Middle frontal gyrus (tissue), 1 donor: ENCODE measurements at regions not wholly inside any gene's neighbourhood (a gene's known extent, or its start where the extent isn't known, plus 50 kb on each side); places are given as distances from the start of the nearest gene placed in this dataset.
"Not testable (repeated sequence)": the region's sequence is repeated elsewhere in the genome, so short reads cannot be mapped to it uniquely, and the experiment has no call there.

Source experiments
- DNase-seq: peaks from one replicate; pipeline ENCODE4 v3.0.0-alpha.2; 2015; ENCODE audit warnings: low spot score; ENCODE audit errors: extremely low spot score

- no peak for DNase-seq
Measured at GRCh38 chr4:158958489-158959270, 144.2 kb upstream of the RAPGEF2 start.

DNA sequence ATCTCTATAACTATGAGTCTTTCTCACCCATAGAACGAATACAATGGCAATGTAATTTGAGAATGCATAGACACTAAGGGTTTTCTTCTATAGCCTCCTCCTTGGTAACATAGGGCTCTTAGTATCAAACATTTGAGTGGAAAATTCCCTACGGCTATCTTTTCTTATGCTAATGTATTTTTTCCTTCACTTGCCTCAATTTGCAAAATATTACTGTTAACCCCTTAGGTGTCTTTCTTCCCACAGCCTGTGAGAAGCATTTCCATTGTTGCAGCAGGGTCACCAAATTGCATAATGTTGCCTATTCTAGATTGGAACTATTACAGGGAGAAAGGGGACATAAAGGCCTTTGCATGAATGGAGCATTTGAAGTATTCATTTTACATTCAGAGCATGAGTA, 140.5 kb upstream of the RAPGEF2 start:
- no peak for DNase-seq

DNA sequence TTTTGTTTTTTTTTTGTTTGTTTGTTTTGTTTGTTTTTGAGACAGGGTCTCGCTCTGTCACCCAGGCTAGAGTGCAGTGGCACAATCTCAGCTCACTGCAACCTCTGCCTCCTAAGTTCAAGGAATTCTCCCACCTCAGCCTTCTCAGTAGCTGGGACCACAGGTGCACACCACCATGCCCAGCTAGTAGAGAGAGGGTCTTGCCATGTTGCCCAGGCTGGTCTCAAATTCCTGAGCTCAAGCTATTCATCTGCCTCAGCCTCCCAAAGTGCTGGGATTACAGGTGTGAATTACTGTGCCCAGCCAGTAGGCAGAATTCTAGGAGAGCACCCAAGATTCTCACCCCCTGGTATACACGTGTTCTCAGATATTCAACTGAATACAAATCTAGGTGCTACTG, 139.6 kb upstream of the RAPGEF2 start:
- DNase-seq = not testable (repeated sequence)

DNA sequence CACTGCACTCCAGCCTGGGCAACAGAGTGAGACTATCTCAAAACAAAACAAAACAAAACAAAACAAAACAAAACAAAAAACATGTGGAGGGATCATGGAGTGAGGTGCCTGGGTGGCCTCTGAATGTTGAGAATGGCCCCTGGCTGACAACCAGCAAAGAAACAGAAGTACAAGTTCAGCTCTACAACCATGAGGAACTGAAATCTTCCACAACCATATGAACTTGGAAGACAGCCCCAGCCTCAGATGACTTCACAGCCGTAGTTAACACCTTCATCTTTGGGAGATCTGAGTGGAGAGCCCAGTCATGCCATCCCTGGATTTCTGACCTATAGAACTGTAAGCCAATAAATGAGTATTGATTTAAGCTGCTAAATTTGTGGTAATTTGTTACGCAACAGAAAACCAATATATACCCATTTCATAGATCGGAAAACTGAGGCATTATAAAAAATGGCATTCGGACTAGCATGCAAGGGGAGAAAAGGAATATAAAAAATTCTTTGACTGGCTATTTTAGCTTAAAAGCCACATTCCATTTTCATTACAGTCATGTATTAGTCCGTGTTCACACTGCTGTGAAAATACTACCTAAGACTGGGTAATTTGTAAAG, 138.7 kb upstream of the RAPGEF2 start:
- DNase-seq = no peak

- no peak for DNase-seq
Measured at GRCh38 chr4:158964728-158965124, 138.2 kb upstream of the RAPGEF2 start.

DNA sequence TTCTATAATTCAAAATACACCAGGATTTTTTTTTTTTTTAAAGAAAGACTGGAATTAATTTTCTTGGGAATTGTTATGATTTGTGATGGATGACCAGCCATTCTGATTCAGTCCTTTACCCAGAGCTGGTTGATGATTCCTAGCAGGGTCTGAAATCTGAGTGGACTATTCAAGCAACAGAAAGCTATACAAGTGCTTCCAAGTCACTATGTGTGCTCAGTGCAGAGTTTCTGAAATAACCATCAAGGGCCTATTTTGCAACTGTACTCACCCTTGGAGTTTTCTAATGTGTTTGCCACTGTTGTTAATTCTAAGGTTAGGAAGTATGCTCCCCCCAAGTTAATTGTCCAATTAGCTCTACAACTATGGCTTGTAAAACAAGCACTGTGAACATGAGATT, 137.7 kb upstream of the RAPGEF2 start:
- DNase-seq = no peak

- DNase-seq = no peak
Measured at GRCh38 chr4:158966091-158966490, 136.8 kb upstream of the RAPGEF2 start.

DNA sequence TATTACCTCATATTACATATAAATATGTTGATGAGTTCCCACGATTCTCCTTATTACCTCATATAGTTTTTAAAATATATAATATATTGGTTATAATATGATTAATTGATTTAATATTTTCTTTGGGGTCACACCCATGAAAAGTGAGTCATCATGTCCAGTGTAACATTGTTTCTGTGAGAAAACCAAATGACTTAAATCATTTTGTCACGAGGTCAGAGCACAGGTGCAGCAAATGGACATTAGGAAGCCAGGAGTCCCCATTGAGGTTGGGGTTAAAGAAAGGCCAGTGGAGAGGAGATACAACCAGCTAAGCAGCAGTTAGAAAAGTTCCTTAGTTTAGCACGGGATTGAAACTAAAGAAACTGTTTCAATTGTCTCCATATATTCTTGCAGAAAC, 133.9 kb upstream of the RAPGEF2 start:
- DNase-seq = no peak

DNA sequence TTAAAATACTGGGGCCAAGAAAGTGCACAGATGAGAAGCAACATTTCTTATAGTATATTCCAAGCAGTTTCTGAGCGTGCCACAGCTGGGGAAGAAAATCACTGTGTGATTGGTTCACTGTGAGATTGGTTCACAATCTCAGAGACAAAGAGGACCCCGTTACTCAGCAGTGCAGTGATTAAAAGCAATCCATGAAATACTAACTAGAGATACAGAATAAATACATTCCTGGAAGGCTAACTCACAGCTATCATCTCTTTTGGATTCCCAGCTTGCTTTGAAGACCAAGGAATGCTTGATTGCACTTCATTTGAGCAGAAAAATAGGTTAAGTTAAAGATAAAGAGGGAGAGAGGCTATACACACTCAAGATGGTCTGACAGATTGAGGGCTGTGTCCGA, 132.1 kb upstream of the RAPGEF2 start:
- no peak for DNase-seq

GRCh38 chr4:158974438-158974837, 128.4 kb upstream of the RAPGEF2 start:
- not testable (repeated sequence) for DNase-seq

- not testable (repeated sequence) for DNase-seq
Measured at GRCh38 chr4:158980711-158981110, 122.2 kb upstream of the RAPGEF2 start.

GRCh38 chr4:158991534-158992155, 111.2 kb upstream of the RAPGEF2 start:
- DNase-seq = no peak

DNA sequence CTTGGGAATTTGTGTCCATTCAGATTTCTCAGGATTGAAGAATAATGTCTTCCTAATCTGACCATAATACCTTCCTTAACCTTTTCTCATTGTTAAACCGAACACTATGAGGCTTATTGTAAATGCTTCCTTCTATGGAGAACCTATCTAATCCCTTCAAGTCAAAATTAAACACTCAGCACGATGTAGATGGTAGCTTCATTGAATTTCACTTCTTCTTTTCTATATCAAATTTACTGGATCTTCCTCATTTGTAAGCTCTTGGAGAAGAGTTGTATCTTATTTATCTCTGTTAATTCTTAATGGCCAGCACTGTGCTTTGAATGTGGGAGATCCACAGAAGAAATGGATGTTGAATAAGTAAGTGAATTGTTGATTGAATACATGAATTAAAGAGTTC, 109.0 kb upstream of the RAPGEF2 start:
- DNase-seq = no peak

- no peak for DNase-seq
Measured at GRCh38 chr4:158995040-158995439, 107.8 kb upstream of the RAPGEF2 start.

GRCh38 chr4:158995965-158996364, 106.9 kb upstream of the RAPGEF2 start:
- DNase-seq = no peak

GRCh38 chr4:158996669-158997074, 106.2 kb upstream of the RAPGEF2 start:
- DNase-seq = no peak

GRCh38 chr4:158997660-158998349, 105.1 kb upstream of the RAPGEF2 start:
- no peak for DNase-seq

- no peak for DNase-seq
Measured at GRCh38 chr4:158998624-158999023, 104.3 kb upstream of the RAPGEF2 start.

GRCh38 chr4:158999166-158999682, 103.7 kb upstream of the RAPGEF2 start:
- no peak for DNase-seq

DNA sequence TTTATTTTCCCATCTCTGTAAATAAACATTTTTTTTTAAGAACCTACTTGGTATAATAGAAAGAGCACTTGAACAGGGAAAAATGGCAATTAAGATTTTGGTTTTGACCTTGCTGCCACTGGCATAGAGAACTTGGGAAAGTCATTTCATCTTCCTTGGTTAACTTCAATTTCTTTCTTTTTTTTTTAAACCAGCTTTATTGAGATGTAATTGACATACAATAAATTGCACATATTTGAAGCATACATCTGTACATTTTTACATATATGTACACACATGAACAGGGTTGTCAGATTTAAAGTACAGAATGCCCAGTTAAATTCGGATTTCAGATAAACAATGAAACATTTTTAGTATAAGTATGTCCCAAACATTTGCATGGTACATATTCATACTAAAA, 103.0 kb upstream of the RAPGEF2 start:
- DNase-seq = no peak

DNA sequence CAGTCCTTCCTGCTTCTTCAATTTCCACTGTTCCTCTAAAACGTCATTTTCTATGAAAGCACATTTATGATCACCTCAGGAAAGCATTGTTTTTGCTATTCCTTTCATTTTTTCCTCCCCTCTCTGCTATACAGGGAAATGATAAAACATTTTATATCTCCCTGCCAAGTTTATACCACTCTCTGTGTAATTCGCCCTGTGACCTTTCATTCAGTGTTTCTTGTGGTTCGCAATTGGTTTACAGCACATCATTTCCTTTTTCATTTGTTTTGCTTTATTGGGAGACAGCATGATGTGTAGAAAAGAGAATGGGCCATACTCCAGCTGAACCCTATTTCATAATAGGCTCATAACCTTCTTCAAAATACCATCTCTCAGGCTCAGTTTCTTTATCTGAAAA, 99.9 kb upstream of the RAPGEF2 start:
- no peak for DNase-seq
